H1 (cell line): ENCODE measurements at regions not wholly inside any gene's neighbourhood (a gene's known extent, or its start where the extent isn't known, plus 50 kb on each side); places are given as distances from the start of the nearest gene placed in this dataset.

Experiments used
- CTCF ChIA-PET: fragments of 300-600 bp; sonication (Branson Sonifier 250); formaldehyde crosslinking; loops from one replicate; lab custom pipeline; 2021; ENCODE audit not compliant: partially characterized antibody; lab: Charles Lee
- POLR2A ChIA-PET: fragments of 300-600 bp; sonication (Branson Sonifier 250); formaldehyde crosslinking; loops from one replicate; lab custom pipeline; 2021; ENCODE audit warnings: inconsistent platforms; ENCODE audit not compliant: partially characterized antibody; lab: Charles Lee
- DNase-seq, 2 experiments: peaks; one replicate each; pipeline versions ENCODE4 v3.0.0 to v3.0.0-alpha.2; 2010 to 2022; ENCODE audit warnings: low spot score in 2 of 2, low read depth in 1 of 2, mixed read lengths in 1 of 2
- FAIRE-seq: peaks from 2 replicates; lab custom pipeline; 2011; peaks lifted over from hg19 to GRCh38; lab: Jason Lieb, UNC
- H2AFZ ChIP-seq: 2 replicates; pipeline ENCODE4 v1.8.1; 2012; ENCODE audit warnings: low read length, inconsistent platforms
- H2AK5ac ChIP-seq: 2 replicates; pipeline ENCODE4 v1.6.1; 2013; ENCODE audit warnings: low read depth, low read length
- H2BK120ac ChIP-seq: replicated peaks from 2 replicates; pipeline ENCODE3; 2013; ENCODE audit warnings: low read depth, low read length, inconsistent platforms
- H2BK12ac ChIP-seq: 2 replicates; pipeline ENCODE4 v1.6.1; 2013; ENCODE audit warnings: low read depth, low read length
- H2BK15ac ChIP-seq: 2 replicates; pipeline ENCODE4 v1.6.1; 2013; ENCODE audit warnings: low read length
- H2BK20ac ChIP-seq: 2 replicates; pipeline ENCODE4 v1.6.1; 2013; ENCODE audit warnings: low read length
- H2BK5ac ChIP-seq: 2 replicates; pipeline ENCODE4 v1.6.1; 2013; ENCODE audit warnings: low read depth, low read length
- H3K14ac ChIP-seq: 2 replicates; pipeline ENCODE4 v1.6.1; 2013; ENCODE audit warnings: inconsistent platforms; ENCODE audit not compliant: insufficient read length
- H3K18ac ChIP-seq: 2 replicates; pipeline ENCODE4 v1.6.1; 2013; ENCODE audit warnings: low read length; ENCODE audit errors: extremely low read depth
- H3K23ac ChIP-seq: 2 replicates; pipeline ENCODE4 v1.6.1; 2013; ENCODE audit warnings: inconsistent platforms; ENCODE audit not compliant: insufficient read length
- H3K23me2 ChIP-seq: 2 replicates; pipeline ENCODE4 v1.6.1; 2013; ENCODE audit warnings: low read depth, low read length
- H3K27ac ChIP-seq: 2 replicates; pipeline ENCODE4 v1.6.1; 2011; ENCODE audit warnings: low read depth, low read length, inconsistent platforms
- H3K27me3 ChIP-seq, 4 experiments: replicated peaks in 1 of 4; 1 replicate in 1 of 4; 2 replicates in 3 of 4; pipeline versions ENCODE4 v1.6.1 to v1.8.1; 2011 to 2013; ENCODE audit warnings: low read length in 3 of 4, mild to moderate bottlenecking in 3 of 4, inconsistent platforms in 2 of 4, mixed read lengths in 2 of 4, moderate library complexity in 1 of 4; ENCODE audit not compliant: control insufficient read depth in 3 of 4, insufficient read depth in 3 of 4; ENCODE audit errors: extremely low read depth in 1 of 4
- H3K36me3 ChIP-seq, 4 experiments: 2 replicates each; pipeline versions ENCODE4 v1.6.1 to v1.8.1; 2011 to 2013; ENCODE audit warnings: mild to moderate bottlenecking in 4 of 4, low read length in 3 of 4, moderate library complexity in 2 of 4, control low read depth in 1 of 4, inconsistent platforms in 1 of 4; ENCODE audit not compliant: insufficient read depth in 4 of 4, control insufficient read depth in 2 of 4
- H3K4ac ChIP-seq: replicated peaks from 2 replicates; pipeline ENCODE3; 2013; ENCODE audit warnings: low read length, low read depth, mixed read lengths, inconsistent platforms; ENCODE audit not compliant: insufficient read length
- H3K4me1 ChIP-seq, 4 experiments: replicated peaks in 1 of 4; 1 replicate in 1 of 4; 2 replicates in 3 of 4; pipeline versions ENCODE4 v1.6.1 to v1.8.1; 2011 to 2013; ENCODE audit warnings: low read length in 3 of 4, inconsistent platforms in 2 of 4, mixed read lengths in 1 of 4; ENCODE audit not compliant: insufficient read depth in 4 of 4, control insufficient read depth in 3 of 4
- H3K4me2 ChIP-seq, 2 experiments: 2 replicates each; pipeline versions ENCODE4 v1.6.1 to v1.8.1; 2011 to 2013; ENCODE audit warnings: low read depth in 2 of 2, low read length in 2 of 2, control low read depth in 1 of 2, inconsistent platforms in 1 of 2, mild to moderate bottlenecking in 1 of 2; ENCODE audit not compliant: insufficient read depth in 1 of 2
- H3K4me3 ChIP-seq, 4 experiments: fragments of 200-600, 300-600 bp in 1 of 4; sonication (generic), shearing (Covaris generic), sonication (Bioruptor Twin) in 1 of 4; 2 replicates each; pipeline versions ENCODE4 v1.5.1 to v1.8.1; 2011 to 2016; ENCODE audit warnings: low read length in 4 of 4, low read depth in 3 of 4, control low read depth in 2 of 4, inconsistent platforms in 2 of 4, mild to moderate bottlenecking in 2 of 4, mixed read lengths in 1 of 4, moderate library complexity in 1 of 4; ENCODE audit not compliant: insufficient read depth in 2 of 4; ENCODE audit errors: extremely low read depth in 1 of 4
- H3K56ac ChIP-seq: replicated peaks from 2 replicates; pipeline ENCODE3; 2013; ENCODE audit warnings: low read depth, mild to moderate bottlenecking, mixed read lengths, low read length, inconsistent platforms; ENCODE audit not compliant: insufficient read length
- H3K79me1 ChIP-seq: 2 replicates; pipeline ENCODE4 v1.6.1; 2013; ENCODE audit warnings: low read depth, low read length, control low read depth
- H3K79me2 ChIP-seq, 2 experiments: 2 replicates each; pipeline versions ENCODE4 v1.6.1 to v1.8.1; 2012 to 2013; ENCODE audit warnings: low read length in 2 of 2, mild to moderate bottlenecking in 2 of 2, inconsistent platforms in 1 of 2; ENCODE audit not compliant: insufficient read depth in 2 of 2, control insufficient read depth in 1 of 2
- H3K9ac ChIP-seq, 4 experiments: replicated peaks in 1 of 4; 1 replicate in 1 of 4; 2 replicates in 3 of 4; pipeline versions ENCODE4 v1.6.1 to v1.8.1; 2011 to 2013; ENCODE audit warnings: low read depth in 3 of 4, low read length in 3 of 4, control low read depth in 2 of 4, mild to moderate bottlenecking in 2 of 4, moderate library complexity in 2 of 4, inconsistent platforms in 1 of 4; ENCODE audit errors: extremely low read depth in 1 of 4
- H3K9me3 ChIP-seq, 2 experiments: 2 replicates each; pipeline versions ENCODE4 v1.6.1 to v1.8.1; 2012 to 2013; ENCODE audit warnings: mild to moderate bottlenecking in 2 of 2, moderate library complexity in 2 of 2, control low read depth in 1 of 2, inconsistent platforms in 1 of 2, low read depth in 1 of 2, low read length in 1 of 2, mixed read lengths in 1 of 2; ENCODE audit not compliant: insufficient read depth in 2 of 2
- H4K20me1 ChIP-seq, 2 experiments: replicated peaks in 1 of 2; 2 replicates each; pipeline versions ENCODE3 to v1.8.1; 2011 to 2013; ENCODE audit warnings: inconsistent platforms in 2 of 2, low read length in 2 of 2, mild to moderate bottlenecking in 1 of 2; ENCODE audit not compliant: insufficient read depth in 2 of 2, control insufficient read depth in 1 of 2
- H4K5ac ChIP-seq: 2 replicates; pipeline ENCODE4 v1.6.1; 2013; ENCODE audit warnings: low read length, low read depth, mixed read lengths, inconsistent platforms; ENCODE audit not compliant: insufficient read length
- H4K8ac ChIP-seq: 2 replicates; pipeline ENCODE4 v1.8.0; 2013; ENCODE audit warnings: mild to moderate bottlenecking, moderate library complexity, low read length, inconsistent platforms; ENCODE audit not compliant: insufficient read depth; ENCODE audit errors: extremely low read depth
- H4K91ac ChIP-seq: replicated peaks from 2 replicates; pipeline ENCODE3; 2013; ENCODE audit warnings: low read length, mixed read lengths, inconsistent platforms; ENCODE audit not compliant: insufficient read length
- PHF8 ChIP-seq: fragments of 200-600 bp; sonication (generic); conservative IDR thresholded peaks from 2 replicates; pipeline ENCODE4 v1.7.1; 2012; ENCODE audit warnings: low read depth, mild to moderate bottlenecking, inconsistent platforms, low read length, moderate library complexity
- SAP30 ChIP-seq: fragments of 300-600 bp; sonication (generic); IDR thresholded peaks from 2 replicates; pipeline ENCODE4 v1.7.1; 2012; ENCODE audit warnings: low read length, moderate library complexity, mild to moderate bottlenecking, inconsistent platforms; ENCODE audit not compliant: insufficient read depth, insufficient replicate concordance
- SP2 ChIP-seq: IDR thresholded peaks from 2 replicates; pipeline ENCODE4 v1.6.1; 2012; ENCODE audit warnings: mild to moderate bottlenecking, low read length, inconsistent platforms
- TAF1 ChIP-seq: IDR thresholded peaks from 2 replicates; pipeline ENCODE4 v1.6.1; 2011; ENCODE audit warnings: mild to moderate bottlenecking, low read depth, low read length
- TCF12 ChIP-seq: IDR thresholded peaks from 2 replicates; pipeline ENCODE4 v1.6.1; 2011; ENCODE audit warnings: low read depth, mild to moderate bottlenecking, low read length
- WGBS, 2 experiments: shearing (Covaris generic) in 1 of 2; methylation state at CpG; one replicate each; pipeline versions ENCODE4 v1.1.6 to v1.1.7; 2013 to 2015; ENCODE audit warnings: low lambda C conversion rate in 2 of 2, mixed read lengths in 2 of 2, inconsistent platforms in 1 of 2, low coverage in 1 of 2, missing lambda C conversion rate in 1 of 2; ENCODE audit not compliant: insufficient replicate concordance in 2 of 2, insufficient coverage in 1 of 2, insufficient read length in 1 of 2; ENCODE audit errors: extremely low coverage in 1 of 2, missing lambda C conversion rate in 1 of 2; 5-methylcytosine and 5-hydroxymethylcytosine counted together

GRCh38 chr5:122586351-122586750, 188.5 kb upstream of the SNX2 start:
- ChIA-PET CTCF (interaction anchor here (1.2 kb wide), 1 partner anchor 9 kb away, joined by 5 read pairs; no protein-coding TSS in a partner anchor), POLR2A (no interaction called here)
- DNase-seq (no peak), FAIRE-seq (no peak)
- Histone ChIP-seq H3K56ac (no peak overlapping the region), H3K23me2 (no peaks in the 10 kb centered on the region), H4K5ac (no peak overlapping the region), H2BK12ac (no peak overlapping the region), H3K9me3 (no peaks in the 10 kb centered on the region), H2BK20ac (no peak overlapping the region), H3K27ac (no peak overlapping the region), H3K9ac (no peak overlapping the region), H3K36me3 (no peaks in the 10 kb centered on the region), H3K23ac (no peak overlapping the region), H2BK15ac (no peak overlapping the region), H2BK5ac (no peak overlapping the region), H3K4me3 (no peak overlapping the region), H3K14ac (no peak overlapping the region), H4K20me1 (no peaks in the 10 kb centered on the region), H3K79me2 (no peaks in the 10 kb centered on the region), H3K18ac (no peak overlapping the region), H3K27me3 (no peaks in the 10 kb centered on the region), H2BK120ac (no peak overlapping the region), H3K4me1 (no peaks in the 10 kb centered on the region), H4K8ac (no peak overlapping the region), H2AFZ (no peak overlapping the region), H3K79me1 (no peaks in the 10 kb centered on the region), H4K91ac (no peak overlapping the region), H3K4ac (no peak overlapping the region), H3K4me2 (no peak overlapping the region), H2AK5ac (no peak overlapping the region)
- 100% methylated on average over 1 of the region's 1 CpG; no CpG with 5 or more reads in 1 of the 2 experiments for WGBS, 2 experiments
- no peak for TF ChIP-seq TAF1
- TF ChIP-seq TCF12: no peak
- TF ChIP-seq SP2: no peak
- no peak for TF ChIP-seq PHF8
- no peak for TF ChIP-seq SAP30
